LoVo (cell line): ENCODE measurements at regions not wholly inside any gene's neighbourhood (a gene's known extent, or its start where the extent isn't known, plus 50 kb on each side); places are given as distances from the start of the nearest gene placed in this dataset.
"Not testable (repeated sequence)": the region's sequence is repeated elsewhere in the genome, so short reads cannot be mapped to it uniquely, and the experiment has no call there.

ENCODE experiments used
- DNase-seq: peaks from one replicate; pipeline ENCODE4 v3.0.0-alpha.2; 2016; ENCODE audit warnings: low spot score

GRCh38 chr2:13218205-13218604 lies 501.5 kb downstream of the TRIB2 start:
- no peak for DNase-seq

GRCh38 chr2:13227578-13227977 lies 510.8 kb downstream of the TRIB2 start:
- DNase-seq: no peak

GRCh38 chr2:13230221-13230620 lies 513.5 kb downstream of the TRIB2 start:
- DNase-seq: no peak

- DNase-seq: no peak
Measured at GRCh38 chr2:13240061-13240460, 523.3 kb downstream of the TRIB2 start.

GRCh38 chr2:13240789-13241487 lies 524.2 kb downstream of the TRIB2 start:
- DNase-seq: no peak

GRCh38 chr2:13252615-13253014 lies 535.9 kb downstream of the TRIB2 start:
- no peak for DNase-seq

- DNase-seq: no peak
Measured at GRCh38 chr2:13255485-13255884, 538.7 kb downstream of the TRIB2 start.

- no peak for DNase-seq
Measured at GRCh38 chr2:13260402-13260801, 543.7 kb downstream of the TRIB2 start.

- no peak for DNase-seq
Measured at GRCh38 chr2:13266166-13266565, 549.4 kb downstream of the TRIB2 start.

GRCh38 chr2:13284688-13285087 lies 568.0 kb downstream of the TRIB2 start:
- DNase-seq: no peak

- no peak for DNase-seq
Measured at GRCh38 chr2:13289310-13289709, 572.6 kb downstream of the TRIB2 start.

- not testable (repeated sequence) for DNase-seq
Measured at GRCh38 chr2:13308478-13308805, 591.7 kb downstream of the TRIB2 start.

- DNase-seq: no peak
Measured at GRCh38 chr2:13308989-13309388, 592.3 kb downstream of the TRIB2 start.

- DNase-seq: no peak
Measured at GRCh38 chr2:13332060-13332459, 615.3 kb downstream of the TRIB2 start.

GRCh38 chr2:13334071-13334470 lies 617.3 kb downstream of the TRIB2 start:
- DNase-seq: not testable (repeated sequence)

GRCh38 chr2:13334545-13334944 lies 617.8 kb downstream of the TRIB2 start:
- no peak for DNase-seq

GRCh38 chr2:13335862-13336535 lies 619.3 kb downstream of the TRIB2 start:
- no peak for DNase-seq

- DNase-seq: no peak
Measured at GRCh38 chr2:13351068-13351467, 634.3 kb downstream of the TRIB2 start.

- no peak for DNase-seq
Measured at GRCh38 chr2:13353083-13353482, 636.3 kb downstream of the TRIB2 start.

GRCh38 chr2:13354031-13354430 lies 637.3 kb downstream of the TRIB2 start:
- DNase-seq: no peak

GRCh38 chr2:13381928-13382327 lies 665.2 kb downstream of the TRIB2 start:
- not testable (repeated sequence) for DNase-seq

GRCh38 chr2:13389172-13389571 lies 672.4 kb downstream of the TRIB2 start:
- DNase-seq: not testable (repeated sequence)

- no peak for DNase-seq
Measured at GRCh38 chr2:13390676-13391075, 673.9 kb downstream of the TRIB2 start.

- no peak for DNase-seq
Measured at GRCh38 chr2:13401312-13401711, 684.6 kb downstream of the TRIB2 start.
